HG02642 (cell line): ENCODE measurements at regions not wholly inside any gene's neighbourhood (a gene's known extent, or its start where the extent isn't known, plus 50 kb on each side); places are given as distances from the start of the nearest gene placed in this dataset.
"Not testable (repeated sequence)": the region's sequence is repeated elsewhere in the genome, so short reads cannot be mapped to it uniquely, and the experiment has no call there.

Experiments used
- ATAC-seq: cut with Tn5 transposase; IDR thresholded peaks from one replicate; pipeline ENCODE4 v1.9.1; 2021; ENCODE audit warnings: mild to moderate bottlenecking; ENCODE audit not compliant: unreplicated experiment, poor library complexity

DNA sequence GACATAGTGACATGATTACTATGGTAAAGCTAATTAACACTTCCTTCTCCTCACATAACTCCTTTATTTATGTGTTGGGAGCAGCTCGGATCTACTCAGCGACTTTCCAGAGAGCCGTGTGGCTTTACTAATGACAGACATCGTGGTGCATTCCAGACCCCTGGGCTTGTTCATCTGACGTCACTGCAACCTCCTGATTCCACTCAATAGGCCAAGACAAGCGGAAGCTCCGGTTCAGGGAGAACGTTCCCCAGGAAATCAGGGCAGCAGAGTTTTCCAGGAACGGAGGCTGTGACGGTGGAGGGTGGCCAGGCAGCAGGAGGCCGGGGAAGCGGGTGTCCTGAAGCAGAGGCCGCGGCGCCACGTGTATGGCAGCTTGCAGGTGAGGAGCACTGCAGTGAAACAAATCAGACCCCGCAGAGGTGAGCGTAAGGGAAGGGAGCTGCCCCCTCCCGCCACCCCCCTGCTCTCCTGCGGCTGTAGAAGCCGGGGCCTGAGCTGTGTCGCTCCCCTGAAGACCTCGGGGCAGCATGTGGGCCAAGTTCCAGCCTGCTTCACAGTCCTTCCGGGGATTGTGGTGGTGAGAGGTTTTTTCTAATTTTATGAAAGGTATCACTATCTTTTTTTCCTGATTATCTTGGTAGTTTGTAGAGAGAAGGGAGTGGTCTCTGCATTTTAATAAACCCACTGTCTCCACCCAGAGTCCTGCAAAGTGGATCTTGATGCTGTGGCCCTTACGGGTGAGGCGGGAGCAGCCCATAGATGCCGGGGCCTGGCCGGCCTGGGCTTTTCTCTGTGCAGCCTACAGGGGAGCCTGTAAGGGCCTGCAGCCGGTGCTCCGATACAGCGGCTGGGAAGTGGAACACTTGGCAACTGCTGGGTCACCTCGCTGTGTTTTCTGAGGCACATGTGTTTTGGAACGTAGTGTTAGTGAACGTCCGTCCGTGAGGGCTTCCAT is 220.4 kb upstream of the IRX4 start:
- no peak for ATAC-seq

DNA sequence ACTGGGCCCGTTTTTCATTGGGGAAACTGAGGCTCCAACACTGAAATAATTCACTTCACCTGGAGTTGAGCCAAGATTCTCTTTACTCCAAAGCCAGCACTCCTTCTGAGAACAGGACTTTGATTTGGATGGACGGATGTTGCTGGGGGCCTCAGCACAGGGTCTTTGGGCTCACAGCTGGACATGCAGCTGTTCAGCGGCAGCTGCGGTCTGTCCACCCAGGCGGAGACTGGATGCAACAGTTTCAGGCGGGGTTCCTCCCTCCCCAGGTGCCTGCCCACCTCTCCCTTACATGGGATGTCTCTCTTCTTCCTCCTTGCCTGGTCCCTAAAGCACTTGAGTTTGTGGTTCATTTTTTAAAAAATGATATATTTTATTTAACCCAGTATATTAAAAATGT is 219.0 kb upstream of the IRX4 start:
- ATAC-seq, result no peak

GRCh38 chr5:2096887-2097505 is 214.3 kb upstream of the IRX4 start:
- ATAC-seq, result no peak

GRCh38 chr5:2095011-2095410 is 212.3 kb upstream of the IRX4 start:
- no peak for ATAC-seq

DNA sequence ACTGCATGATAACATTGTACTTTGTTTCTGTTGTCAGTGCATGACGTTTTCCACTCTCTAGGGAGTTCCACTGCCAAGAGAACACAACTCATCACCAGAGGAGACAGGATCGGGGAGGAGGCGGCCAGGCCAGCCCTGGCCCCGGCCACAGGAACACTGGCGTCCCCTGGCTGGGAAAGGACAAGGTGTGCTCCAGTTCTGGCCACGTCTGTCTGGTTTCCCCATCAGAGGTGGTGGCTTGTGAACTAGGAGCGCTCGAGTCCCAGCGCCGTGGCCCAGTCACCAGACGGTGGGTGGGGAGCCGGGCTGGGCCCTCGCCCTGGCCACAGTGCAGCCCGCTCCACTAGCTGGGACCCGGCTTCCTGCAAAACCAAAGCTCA is 211.9 kb upstream of the IRX4 start:
- ATAC-seq, result no peak

DNA sequence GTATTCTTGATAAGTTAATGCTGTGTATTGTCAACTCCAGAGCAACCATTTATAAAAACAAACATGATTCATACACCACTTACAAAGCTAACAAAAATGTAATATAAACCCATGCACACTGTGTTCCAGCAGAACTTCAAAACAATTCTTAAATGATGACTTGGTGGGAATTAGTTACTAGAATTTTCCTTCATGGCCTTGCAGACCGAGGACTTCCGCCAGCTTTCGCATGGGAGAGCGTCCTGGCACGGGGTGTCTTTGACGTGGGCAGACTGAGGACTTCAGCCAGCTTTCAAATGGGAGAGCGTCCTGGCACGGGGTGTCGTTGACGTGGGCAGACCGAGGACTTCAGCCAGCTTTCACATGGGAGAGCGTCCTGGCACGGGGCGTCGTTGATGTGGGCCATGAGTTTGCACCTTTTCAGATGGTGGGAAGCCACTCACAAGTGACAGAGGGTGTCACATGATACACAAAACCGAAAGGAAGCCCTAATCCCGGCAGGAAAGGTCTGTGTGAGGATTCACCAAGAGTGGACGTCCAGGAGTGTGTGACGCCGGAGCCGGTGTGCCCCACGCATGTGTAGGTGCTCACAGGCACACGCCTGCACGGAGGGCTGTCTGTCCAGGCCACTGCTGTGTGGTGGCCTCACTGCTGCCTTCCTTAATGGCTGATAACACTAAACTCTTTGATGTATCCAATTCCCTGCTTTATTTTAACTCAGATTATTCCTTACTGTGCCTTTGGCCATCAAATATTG is 211.3 kb upstream of the IRX4 start:
- ATAC-seq, result no peak

DNA sequence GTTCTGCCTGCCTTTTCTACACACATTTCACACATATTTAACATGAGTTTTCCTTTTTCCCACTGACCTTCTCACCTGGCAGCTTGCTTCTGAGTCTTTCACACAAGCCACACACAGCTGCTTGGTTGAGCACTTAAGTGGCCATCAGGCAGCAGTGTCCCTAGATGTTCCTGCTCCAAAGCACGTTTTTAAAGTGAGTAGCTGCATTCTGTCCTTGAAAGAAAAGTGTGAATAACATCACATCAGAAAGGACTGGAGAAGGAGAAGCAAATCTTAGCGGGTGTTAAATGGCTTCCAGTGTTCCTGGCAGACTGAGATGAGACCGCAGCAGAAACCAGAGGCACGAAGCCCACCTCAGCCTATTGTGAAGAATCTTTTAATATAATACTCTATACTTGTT is 209.2 kb upstream of the IRX4 start:
- no peak for ATAC-seq

GRCh38 chr5:2087980-2088379 is 205.3 kb upstream of the IRX4 start:
- no peak for ATAC-seq

DNA sequence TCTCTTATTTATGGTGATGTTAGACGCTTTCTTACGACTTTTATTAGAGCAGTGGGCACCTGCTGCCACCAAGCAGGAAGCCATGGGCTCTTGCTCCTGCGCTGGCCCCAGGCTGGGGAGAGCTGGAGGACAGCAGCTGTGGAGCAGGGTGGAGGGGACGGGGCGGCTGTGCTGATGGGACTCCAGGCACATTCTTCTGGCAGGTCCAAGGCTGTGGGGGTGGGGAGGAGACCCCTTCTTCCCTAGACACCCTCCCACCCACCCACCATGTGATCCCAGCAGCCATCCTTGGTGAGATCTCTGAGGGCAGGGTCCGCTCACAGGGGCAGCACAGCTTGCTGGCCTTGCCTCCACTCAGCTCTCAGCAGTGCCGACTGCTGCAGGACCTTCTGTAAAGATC is 192.6 kb upstream of the IRX4 start:
- no peak for ATAC-seq

- ATAC-seq, result no peak
These were observed 188.8 kb upstream of the IRX4 start for GRCh38 chr5:2071562-2071961.

GRCh38 chr5:2070787-2071186 is 188.1 kb upstream of the IRX4 start:
- ATAC-seq, result not testable (repeated sequence)

DNA sequence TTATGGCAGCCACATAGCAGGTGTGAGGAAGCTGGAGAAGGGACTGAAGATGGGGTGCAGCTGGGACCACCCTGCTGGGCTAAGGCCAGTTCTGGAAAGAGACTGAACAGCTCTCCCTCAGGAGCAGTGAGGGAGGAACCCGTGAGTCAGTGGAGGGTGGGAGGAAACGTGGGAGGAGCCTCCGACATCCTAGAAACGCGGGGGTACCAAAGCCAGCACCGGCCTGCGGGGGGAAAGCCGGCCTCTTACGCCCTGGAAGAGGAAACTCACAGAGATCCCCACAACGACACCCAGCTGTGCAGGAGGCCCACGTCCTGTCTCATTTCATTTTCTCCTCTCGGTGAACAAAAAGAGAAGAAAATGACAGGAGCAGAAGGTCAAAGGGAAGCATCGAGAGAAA is 185.8 kb upstream of the IRX4 start:
- no peak for ATAC-seq

DNA sequence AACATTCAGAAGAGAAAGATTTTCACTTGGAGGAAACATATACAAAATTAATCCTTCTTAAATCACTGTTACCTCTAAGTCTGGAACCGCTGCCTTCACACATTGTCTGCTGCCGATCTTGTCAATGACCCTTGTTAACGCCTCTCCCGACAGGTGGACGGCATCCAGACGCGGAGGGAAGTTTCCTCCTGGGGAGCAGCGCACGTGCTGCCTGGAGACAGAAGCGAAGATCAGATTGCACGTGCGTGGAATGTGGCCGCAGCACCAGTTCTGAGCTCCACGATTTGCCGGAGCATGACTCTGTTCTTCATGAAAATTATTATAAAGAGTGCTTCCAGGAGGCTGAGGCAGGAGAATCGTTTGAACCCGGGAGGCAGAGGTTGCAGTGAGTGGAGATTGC is 183.6 kb upstream of the IRX4 start:
- ATAC-seq, result no peak

- not testable (repeated sequence) for ATAC-seq
These were observed 180.7 kb upstream of the IRX4 start for GRCh38 chr5:2063380-2063779.

- ATAC-seq, result no peak
These were observed 170.0 kb upstream of the IRX4 start for GRCh38 chr5:2052687-2053086.

DNA sequence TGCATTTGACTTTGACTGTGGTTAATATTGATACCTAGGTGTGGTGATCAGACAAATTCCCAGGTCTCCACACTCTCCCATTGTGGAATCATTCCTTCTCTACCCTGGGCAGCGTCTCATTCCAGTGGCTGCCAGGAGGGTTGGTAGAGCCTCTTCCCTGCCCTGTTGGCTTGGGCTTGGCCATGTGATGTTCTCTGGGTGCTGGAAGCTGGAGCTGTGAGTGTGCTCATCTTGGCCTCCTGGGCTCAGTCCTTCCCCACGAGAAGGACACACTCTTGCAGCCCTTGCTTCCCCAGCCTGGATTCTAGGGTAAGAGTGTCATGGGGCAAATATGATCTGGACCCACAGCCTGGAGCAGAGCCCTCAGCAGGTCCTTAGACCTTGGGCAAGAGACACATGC is 167.2 kb upstream of the IRX4 start:
- ATAC-seq, result no peak

DNA sequence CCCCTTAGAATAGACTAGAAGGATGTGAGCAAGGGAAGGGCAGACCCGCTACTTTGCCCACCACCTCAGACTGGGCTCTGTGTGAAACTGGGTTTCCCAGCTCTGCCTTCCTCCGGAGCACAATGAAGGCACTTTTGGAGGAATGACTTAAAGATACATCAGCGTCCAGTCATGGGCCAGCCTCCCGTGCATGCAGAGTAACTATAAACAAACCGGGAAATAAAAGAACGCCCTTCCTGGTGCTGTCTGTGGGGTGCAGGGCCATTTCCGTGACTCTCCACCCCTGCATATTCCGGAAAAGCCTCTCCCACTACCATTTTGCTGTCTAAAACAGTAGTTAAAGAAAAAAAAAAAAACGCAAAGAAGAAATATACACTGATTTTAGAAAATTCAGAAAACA is 165.9 kb upstream of the IRX4 start:
- no peak for ATAC-seq

GRCh38 chr5:2047341-2047927 is 164.7 kb upstream of the IRX4 start:
- no peak for ATAC-seq

DNA sequence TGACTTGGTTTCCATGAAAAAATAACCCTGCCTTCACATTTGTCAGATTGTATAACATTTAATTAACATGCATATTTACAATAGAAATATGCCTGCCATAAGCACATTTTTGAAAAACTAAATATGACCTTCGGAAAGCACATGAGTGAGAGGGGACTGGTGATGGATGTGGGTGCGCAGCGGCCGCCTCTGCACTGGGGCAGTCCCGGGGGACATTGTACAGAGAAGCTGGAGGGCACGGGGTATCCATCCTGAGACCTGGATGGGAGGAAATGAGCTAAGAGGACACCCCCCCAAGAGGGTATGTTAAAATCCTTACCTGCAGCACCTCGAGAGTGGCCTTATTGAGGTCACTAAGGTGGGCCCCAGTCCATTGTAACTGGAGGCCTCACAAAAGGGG is 161.3 kb upstream of the IRX4 start:
- ATAC-seq, result no peak

DNA sequence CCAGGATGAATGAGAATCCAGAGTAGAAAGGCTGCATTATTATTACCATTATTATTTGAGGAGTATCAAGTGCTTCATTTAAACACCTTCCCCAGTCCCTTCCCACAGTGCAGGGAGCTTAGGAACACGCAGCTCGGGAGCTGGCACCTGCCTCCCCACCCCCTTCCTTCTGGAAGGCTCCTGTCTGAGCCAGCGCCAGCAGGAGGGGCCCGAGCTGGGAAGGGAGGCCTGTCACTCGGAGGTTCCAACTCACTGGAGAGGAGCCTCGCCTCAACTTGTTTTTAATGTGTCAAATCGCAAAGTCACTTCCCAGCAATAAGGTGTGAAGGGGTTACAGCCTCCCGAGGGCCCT is 156.4 kb upstream of the IRX4 start:
- ATAC-seq, result no peak
